Lower leg skin (tissue), 3 donors: ENCODE measurements at regions not wholly inside any gene's neighbourhood (a gene's known extent, or its start where the extent isn't known, plus 50 kb on each side); places are given as distances from the start of the nearest gene placed in this dataset.
"Not testable (repeated sequence)": the region's sequence is repeated elsewhere in the genome, so short reads cannot be mapped to it uniquely, and the experiment has no call there.

Experiments used
- CTCF ChIP-seq, 3 donors: fragments of 450-650 bp; IDR thresholded peaks; one replicate each; pipeline ENCODE4 v1.5.1; 2016; ENCODE audit warnings: antibody characterized with exemption in 3 of 3, mild to moderate bottlenecking in 3 of 3, moderate library complexity in 2 of 3
- POLR2A ChIP-seq, 2 donors: fragments of 450-650 bp; IDR thresholded peaks; one replicate each; pipeline ENCODE4 v1.6.1; 2016 to 2017; ENCODE audit warnings: antibody characterized with exemption in 2 of 2, mild to moderate bottlenecking in 1 of 2, moderate library complexity in 1 of 2

- TF ChIP-seq POLR2A, CTCF (IDR thresholded peaks at IDR 0.05): not testable (repeated sequence)
Observed at GRCh38 chr15:32249207-32249606, 153.9 kb downstream of the GOLGA8K start.
